Uterus (tissue), 2 donors: ENCODE measurements at regions not wholly inside any gene's neighbourhood (a gene's known extent, or its start where the extent isn't known, plus 50 kb on each side); places are given as distances from the start of the nearest gene placed in this dataset.

Source experiments
- CTCF ChIP-seq, 4 experiments: fragments of 200-600 bp in 2 of 4; fragments of 450-650 bp in 2 of 4; sonication (generic) in 2 of 4; IDR thresholded peaks; one replicate each; pipeline ENCODE4 v1.5.1; 2016 to 2019; ENCODE audit warnings: antibody characterized with exemption in 4 of 4, mild to moderate bottlenecking in 2 of 4, moderate library complexity in 1 of 4
- POLR2A ChIP-seq, 2 donors: fragments of 450-650 bp; IDR thresholded peaks; one replicate each; pipeline ENCODE4 v1.6.1; 2016; ENCODE audit warnings: antibody characterized with exemption in 2 of 2, mild to moderate bottlenecking in 1 of 2, moderate library complexity in 1 of 2

GRCh38 chr10:78932861-78933260 is 135.9 kb upstream of the ZMIZ1 start:
- TF ChIP-seq POLR2A (IDR thresholded peaks at IDR 0.05) (no peak), CTCF (IDR thresholded peaks at IDR 0.05) (no peak)
